A673 (cell line): ENCODE measurements at regions not wholly inside any gene's neighbourhood (a gene's known extent, or its start where the extent isn't known, plus 50 kb on each side); places are given as distances from the start of the nearest gene placed in this dataset.

Experiments
- EZH2 ChIP-seq: fragments of 200-600 bp; sonication (generic); IDR thresholded peaks from 2 replicates; pipeline ENCODE4 v1.6.1; 2017; ENCODE audit warnings: borderline replicate concordance, low read depth, mild to moderate bottlenecking, mixed read lengths, antibody characterized with exemption, low read length; ENCODE audit not compliant: poor library complexity, severe bottlenecking
- TF ChIP-seq, protein P1 (sequence below): fragments of 300-800, 200-600 bp; sonication (generic); conservative IDR thresholded peaks from 2 replicates; pipeline ENCODE4 v1.5.1; 2017; ENCODE audit warnings: low read depth, mild to moderate bottlenecking, antibody characterized with exemption, low read length, moderate library complexity, mixed read lengths

DNA sequence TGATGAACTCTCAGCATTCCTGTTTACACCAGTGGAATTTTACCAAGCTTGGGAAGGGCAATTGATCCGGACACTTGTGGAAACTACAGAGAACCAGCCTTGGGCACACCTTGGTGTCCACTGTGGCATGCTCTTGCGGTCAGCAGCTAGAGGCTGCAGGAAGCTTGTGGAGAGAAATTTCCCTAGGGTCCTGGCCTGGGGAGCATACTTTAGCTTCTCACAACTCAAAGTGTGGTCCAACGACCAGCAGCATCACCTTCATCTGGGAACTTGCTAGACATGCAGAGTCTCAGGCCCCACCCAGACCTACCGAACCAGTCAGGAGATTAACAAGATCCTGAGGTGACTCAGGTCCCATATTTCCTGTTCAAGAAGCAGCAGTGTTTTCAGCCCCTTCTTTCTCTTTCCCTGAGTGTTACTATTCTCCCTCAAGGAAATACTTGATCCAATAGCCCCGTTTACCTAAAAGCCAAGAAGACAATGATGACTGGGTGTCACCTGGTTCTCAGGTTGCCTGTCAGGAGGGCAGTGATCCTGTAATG is 55.7 kb upstream of the KCNE2 start:
- TF ChIP-seq, protein P1, sequence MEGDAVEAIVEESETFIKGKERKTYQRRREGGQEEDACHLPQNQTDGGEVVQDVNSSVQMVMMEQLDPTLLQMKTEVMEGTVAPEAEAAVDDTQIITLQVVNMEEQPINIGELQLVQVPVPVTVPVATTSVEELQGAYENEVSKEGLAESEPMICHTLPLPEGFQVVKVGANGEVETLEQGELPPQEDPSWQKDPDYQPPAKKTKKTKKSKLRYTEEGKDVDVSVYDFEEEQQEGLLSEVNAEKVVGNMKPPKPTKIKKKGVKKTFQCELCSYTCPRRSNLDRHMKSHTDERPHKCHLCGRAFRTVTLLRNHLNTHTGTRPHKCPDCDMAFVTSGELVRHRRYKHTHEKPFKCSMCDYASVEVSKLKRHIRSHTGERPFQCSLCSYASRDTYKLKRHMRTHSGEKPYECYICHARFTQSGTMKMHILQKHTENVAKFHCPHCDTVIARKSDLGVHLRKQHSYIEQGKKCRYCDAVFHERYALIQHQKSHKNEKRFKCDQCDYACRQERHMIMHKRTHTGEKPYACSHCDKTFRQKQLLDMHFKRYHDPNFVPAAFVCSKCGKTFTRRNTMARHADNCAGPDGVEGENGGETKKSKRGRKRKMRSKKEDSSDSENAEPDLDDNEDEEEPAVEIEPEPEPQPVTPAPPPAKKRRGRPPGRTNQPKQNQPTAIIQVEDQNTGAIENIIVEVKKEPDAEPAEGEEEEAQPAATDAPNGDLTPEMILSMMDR, result no peak
- no peak for TF ChIP-seq EZH2
